IPS-NIHi7 (cell line): ENCODE measurements at regions not wholly inside any gene's neighbourhood (a gene's known extent, or its start where the extent isn't known, plus 50 kb on each side); places are given as distances from the start of the nearest gene placed in this dataset.
"Not testable (repeated sequence)": the region's sequence is repeated elsewhere in the genome, so short reads cannot be mapped to it uniquely, and the experiment has no call there.

Experiments used
- DNase-seq: peaks from one replicate; pipeline ENCODE4 v3.0.0; 2012; ENCODE audit warnings: mixed read lengths; ENCODE audit errors: extremely low spot score

- no peak for DNase-seq
Measured at GRCh38 chr1:94672934-94673333, 131.4 kb upstream of the F3 start.

GRCh38 chr1:94672001-94672400 is 130.4 kb upstream of the F3 start:
- no peak for DNase-seq

DNA sequence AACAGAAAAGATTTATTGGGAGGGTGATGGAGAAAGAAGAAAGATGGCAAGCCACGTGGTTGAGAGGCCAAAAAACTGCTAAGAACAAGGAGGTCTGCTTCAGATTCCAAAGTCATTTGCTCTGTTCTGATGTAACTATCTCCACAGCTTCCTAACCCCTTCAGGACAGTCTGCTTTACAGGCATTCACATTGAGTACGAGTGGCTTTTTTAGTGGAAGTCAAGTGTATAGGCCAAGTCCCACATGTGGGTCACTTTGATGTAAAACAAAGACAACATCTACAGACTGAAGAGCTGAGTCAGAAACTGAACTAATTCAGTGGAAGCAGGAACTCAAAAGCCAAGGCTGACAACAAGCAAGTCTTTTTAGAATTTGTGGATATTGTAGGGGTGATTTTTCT is 128.7 kb upstream of the F3 start:
- no peak for DNase-seq

- DNase-seq, result no peak
Measured at GRCh38 chr1:94669198-94669597, 127.6 kb upstream of the F3 start.

- no peak for DNase-seq
Measured at GRCh38 chr1:94668528-94668927, 127.0 kb upstream of the F3 start.

DNA sequence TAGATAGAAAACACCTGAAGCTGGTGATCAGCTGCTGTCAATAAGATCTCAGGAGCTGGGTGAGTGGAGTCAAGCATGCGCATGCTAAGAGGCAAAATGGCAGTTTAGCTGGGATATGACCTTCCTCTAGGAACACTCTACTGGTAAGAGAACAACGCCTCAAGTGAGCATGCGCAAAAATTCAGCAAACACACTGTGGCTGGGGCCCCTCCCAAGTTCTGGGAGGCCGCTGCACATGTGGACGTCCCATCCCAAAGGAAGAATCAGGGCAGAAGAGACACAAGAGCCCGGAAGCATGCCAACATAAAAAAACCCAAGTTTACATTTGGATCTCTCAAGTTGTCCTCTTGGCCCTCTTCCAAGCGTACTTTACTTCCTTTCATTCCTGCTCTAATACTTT is 126.3 kb upstream of the F3 start:
- DNase-seq, result no peak

- DNase-seq, result no peak
Measured at GRCh38 chr1:94666797-94667196, 125.2 kb upstream of the F3 start.

- no peak for DNase-seq
Measured at GRCh38 chr1:94661431-94661932, 119.9 kb upstream of the F3 start.

DNA sequence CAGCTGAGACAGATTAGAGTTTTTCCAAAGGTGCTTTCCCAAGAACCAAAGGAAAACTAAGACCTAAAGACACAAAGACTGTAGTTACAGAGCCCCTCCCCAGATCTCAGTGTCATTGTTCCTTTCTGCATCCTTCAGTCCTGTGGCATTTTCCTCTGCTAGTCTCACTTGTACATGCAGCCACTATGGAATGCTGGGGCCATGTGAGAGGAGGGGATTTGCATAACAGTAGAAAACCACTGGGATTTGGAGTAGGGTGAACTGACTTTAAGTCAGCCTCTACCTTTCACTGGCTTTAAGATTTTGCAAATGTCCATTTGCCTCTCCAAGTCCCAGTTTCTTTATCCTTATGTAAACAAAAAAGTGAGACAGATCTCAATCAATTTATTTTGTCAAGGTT is 119.4 kb upstream of the F3 start:
- peak; percentile 50 for DNase-seq

DNA sequence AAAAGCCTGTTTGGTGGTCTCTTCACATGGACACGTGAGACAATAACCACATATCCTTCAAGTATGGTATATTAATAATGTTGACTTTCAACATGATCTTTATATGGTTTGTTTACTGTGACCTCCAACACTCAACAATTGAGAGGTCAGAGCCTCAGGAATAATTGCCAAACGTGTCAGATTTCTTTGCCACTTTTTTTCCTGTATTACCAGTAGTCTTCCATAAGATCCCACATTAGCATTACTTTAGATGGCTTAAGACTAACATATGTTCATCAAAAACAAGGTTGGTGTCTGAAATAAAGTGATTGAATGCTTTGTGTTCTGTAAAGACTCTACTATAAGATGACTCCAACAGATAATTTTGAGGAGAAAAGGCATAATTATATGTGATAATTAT is 118.7 kb upstream of the F3 start:
- DNase-seq, result no peak

DNA sequence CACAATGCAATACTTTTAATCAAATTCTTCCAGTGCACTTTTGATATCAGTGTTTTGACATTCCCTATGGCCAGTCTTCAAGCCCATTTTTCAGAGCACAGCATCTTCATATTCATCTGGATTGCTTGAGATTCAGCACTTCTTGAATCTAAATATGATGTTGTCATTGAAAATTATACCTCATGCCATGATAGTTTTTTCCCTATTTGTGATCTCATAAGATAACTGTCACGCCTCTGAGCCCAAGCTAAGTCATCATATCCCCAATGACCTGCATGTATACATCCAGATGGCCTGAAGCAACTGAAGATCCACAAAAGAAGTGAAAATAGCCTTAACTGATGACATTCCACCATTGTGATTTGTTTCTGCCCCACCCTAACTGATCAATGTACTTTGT is 117.6 kb upstream of the F3 start:
- not testable (repeated sequence) for DNase-seq

DNA sequence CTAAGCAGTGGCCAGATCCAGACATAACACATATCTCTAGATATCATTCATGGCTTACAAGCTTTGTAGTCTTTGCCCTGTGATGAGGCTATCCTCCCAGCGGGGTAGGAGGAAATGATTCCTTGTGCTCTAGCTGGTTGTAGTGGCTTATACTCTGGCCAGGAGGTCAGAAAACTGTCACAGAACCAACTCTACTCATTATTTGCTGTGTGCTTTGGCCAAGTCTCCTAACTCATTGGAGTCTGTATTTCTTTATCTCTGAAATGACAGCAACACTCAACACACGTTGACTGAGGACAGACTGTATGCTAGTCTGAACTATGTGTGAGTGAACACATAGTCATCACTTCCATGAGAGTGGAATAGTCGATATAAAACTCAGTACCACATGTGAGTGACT is 116.7 kb upstream of the F3 start:
- no peak for DNase-seq

- DNase-seq, result not testable (repeated sequence)
Measured at GRCh38 chr1:94657776-94658175, 116.2 kb upstream of the F3 start.

DNA sequence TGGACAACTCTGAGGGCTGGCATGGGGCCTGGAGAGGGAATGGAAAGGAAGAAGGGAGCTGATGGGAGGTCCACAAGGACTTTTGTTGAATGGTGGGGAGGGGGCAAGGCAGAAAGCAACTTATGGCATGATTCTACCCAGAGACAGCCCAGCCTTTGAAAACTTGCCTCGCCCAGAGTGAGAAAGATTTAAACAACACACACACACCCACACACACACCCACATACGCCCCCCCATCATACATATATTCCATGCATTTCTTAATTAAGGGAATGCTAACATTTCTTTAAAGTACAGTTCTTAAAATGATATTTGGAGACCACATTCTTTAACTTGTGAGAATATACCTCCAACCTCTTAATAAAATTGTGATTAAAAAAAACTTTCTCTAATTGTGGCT is 115.4 kb upstream of the F3 start:
- no peak for DNase-seq

GRCh38 chr1:94654919-94655318 is 113.4 kb upstream of the F3 start:
- no peak for DNase-seq

DNA sequence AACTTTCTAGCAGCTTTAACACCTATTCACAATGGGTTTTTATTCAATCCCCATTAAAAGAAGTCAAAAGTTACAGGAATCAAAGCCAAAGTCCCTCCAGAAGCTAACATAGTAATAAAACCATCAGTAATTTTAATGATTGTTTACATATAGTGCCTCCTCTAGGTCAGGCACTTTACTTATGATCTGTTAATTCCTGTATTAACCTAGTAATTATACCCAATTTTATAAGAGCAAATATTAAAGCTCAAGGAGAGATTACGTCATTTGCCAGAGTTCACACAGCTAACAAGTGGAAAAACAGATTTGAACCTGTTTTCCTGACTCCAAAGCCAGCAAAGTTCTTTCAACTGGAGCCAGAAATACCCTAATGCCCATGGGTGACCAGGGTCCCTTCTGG is 112.9 kb upstream of the F3 start:
- DNase-seq, result no peak

GRCh38 chr1:94654031-94654430 is 112.5 kb upstream of the F3 start:
- DNase-seq, result no peak

GRCh38 chr1:94653454-94653853 is 111.9 kb upstream of the F3 start:
- no peak for DNase-seq

DNA sequence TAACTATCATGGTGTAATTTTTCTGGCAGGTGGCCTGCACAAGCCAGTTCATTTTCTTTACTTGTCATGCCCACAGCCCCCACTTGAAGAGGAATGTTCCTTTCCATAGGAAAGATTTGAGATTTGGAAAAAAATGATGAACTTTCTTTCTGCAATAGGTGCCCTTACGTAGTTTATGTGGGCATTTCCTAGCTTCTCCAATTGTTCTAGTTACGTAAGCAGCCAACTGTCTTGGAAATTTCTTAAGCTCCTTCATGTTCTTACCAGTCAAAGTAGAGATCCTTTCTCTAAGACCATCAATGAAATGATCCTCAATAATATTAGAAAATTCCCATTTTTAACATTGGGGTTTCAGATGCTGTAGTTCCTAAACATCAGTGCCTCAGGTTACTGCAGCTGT is 109.5 kb upstream of the F3 start:
- no peak for DNase-seq

DNA sequence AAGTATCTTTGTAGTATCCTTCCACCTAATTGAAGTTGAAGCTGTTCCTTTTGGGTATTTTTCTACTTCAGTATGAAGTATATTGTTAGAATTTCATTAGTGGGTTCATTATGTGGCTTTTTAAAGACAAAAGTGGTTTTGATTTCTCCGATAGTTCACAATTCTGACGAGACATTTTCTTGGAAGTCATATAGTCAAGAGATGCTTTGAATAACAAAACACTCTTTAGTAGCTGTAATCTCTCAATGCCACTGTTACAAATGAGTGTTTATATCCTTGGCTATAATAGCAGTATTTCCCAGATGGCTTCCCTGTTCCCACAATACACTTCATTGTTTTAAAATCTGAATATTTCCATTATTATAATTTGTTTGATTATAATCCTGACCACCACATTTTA is 108.7 kb upstream of the F3 start:
- DNase-seq, result no peak

DNA sequence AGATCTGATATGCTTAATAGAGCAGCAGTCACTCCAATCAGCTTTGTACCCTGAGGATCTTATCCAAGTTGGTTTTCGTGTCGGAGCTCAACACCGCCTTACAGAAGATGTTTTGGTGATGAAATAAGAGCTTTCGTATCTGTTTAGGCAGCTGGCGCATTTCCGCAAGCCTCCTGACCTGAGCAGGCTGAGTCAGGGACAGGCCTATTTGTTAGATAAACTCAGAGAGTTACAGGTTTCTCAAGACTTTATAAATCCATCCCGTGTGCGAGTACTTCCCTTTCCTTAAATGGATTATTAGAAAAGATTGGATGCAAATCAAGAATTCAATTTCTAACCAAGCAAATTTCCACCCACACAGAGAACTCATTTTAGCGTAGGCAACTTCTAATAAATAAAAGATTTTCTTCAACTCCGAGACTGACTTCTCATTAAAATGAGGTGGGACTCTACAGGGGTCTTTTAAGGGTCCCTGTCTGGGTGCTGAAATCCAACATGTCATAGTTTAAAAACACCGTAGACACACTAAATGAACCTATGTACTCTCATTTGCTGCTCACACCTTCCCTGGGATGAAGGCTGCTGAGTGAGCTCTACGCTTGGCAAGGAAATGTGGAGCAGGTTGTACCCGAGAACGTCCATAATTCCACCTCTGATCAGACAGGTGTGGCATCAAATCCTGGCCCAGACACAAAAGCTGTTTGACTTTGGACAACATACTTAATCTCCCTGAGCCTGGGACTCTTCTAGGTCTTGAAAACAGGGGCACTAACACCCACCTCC is 106.9 kb upstream of the F3 start:
- no peak for DNase-seq

GRCh38 chr1:94646786-94647555 is 105.4 kb upstream of the F3 start:
- no peak for DNase-seq

DNA sequence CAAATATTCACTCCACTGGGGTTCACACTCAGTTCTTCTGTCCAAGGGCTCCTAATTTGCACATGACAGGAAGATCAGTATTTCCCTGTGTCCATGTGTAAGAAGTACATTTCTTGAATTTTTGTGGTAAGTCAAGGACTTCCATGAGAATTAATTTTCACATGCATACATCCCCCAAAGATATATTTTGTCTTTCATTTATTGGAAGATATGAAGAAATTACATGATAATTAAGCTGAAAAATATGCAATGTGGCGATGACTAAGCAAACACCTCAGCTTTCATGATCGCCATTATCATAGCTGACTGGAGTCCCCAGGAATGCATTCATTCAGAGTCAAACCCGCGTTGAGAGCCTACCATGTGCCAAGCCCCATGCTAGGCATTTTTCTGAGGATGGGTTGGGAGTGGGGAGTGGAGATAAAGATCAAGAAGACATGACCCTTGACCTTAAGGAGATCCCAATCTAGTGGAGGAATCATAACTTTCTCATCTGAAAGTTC is 104.6 kb upstream of the F3 start:
- DNase-seq, result no peak
